NCI-H82 treated with DMSO at 0.1 percent for 48 hours (cell line): ENCODE measurements at regions not wholly inside any gene's neighbourhood (a gene's known extent, or its start where the extent isn't known, plus 50 kb on each side); places are given as distances from the start of the nearest gene placed in this dataset.
"Not testable (repeated sequence)": the region's sequence is repeated elsewhere in the genome, so short reads cannot be mapped to it uniquely, and the experiment has no call there.

Experiments used
- DNase-seq: peaks from one replicate; lab custom pipeline; 2025; ENCODE audit not compliant: unreplicated experiment; lab: John Stamatoyannopoulos, UW

DNA sequence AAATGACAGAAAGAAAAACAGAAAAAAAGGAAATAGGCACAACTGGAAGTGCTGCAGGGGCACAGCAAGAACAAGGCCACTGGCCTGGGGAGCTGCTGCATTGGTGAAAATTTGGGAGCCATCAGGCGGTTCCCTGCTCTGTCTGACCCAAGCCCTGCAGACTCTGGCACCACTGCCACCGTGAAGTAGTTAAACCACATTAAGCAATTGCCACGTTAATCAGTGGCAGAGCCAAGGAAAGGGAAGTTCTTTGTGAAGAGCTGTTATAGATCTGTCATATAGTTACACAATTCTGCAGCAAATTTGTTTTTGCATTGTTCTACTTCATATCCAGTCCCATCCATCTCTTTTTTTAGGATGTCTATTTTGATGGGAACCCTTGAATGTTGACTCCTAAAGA, 915.3 kb downstream of the FSCB start:
- DNase-seq, result no peak

DNA sequence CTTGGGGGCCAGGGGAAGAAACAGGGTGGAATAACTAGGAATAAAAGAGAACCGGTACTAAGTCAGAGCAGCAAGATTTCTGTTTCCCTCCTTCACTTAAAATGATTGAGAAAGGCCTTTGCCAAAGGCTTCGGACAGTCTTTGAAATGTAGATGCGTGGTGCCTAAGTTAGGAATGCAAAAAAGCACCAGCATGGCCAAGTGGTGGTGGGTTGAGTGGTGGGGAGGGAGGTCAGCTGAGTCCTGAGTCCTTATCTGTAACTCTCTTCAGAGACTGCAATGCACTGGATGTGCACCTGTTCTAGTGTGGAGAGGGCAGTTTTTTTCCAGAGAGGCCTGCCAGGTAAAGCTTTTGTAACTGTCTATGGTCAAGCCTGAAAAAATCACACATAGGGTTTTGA, 919.9 kb downstream of the FSCB start:
- DNase-seq, result no peak

DNA sequence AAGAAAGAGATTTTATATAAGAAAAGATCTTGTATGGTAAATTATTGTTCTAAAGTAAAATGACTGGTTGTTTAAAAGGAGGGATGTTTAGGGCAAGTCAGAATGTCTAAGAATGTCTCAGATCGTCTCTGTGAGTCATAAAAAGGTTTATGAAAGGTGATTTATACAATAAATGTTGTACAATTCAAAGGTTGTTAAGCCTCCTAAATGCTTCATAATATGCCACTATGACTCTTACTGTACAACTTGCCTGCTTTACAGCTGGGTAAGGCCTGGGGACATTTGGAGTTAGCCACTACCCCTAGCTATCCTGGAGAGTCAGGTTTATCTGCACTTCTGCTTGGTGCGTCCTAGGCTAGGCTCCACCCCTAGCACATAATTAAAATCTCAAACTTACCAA, 927.4 kb downstream of the FSCB start:
- no peak for DNase-seq

DNA sequence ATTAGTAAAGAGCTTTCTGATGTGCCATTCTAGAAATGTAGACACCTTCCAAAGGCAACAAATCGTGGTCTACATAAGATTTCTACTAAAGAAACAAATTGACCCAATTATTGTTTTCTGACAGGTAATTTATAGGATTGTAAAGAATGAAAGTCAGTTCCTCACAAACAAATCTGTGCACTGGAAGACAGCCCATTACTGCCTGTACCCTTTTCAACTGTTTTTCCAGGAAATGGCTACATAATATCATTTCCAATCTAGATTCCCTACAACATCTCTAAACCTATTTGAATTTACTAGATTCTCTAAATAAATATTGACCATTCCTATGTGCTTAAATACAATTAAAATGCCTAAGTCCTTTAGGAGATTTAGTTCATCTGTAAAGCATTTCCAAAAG, 939.1 kb downstream of the FSCB start:
- no peak for DNase-seq

DNA sequence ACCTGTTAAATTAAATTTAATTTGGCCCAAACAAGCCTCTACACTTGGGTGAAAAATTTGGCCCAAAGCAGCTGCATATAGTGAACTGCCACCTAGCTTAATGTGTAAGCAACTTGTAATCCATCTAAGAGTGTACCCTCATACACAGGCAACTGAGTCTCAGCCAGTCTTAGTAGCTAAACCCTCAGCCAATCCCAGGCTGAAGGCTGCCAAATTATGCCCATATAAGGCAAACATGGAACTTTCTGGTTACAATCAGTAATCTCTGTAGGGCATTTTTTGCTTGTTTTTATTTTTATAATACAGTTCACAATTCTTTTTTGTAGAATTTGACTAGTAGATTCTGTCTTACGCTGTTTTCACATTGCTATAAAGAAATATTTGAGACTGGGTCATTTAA, 958.7 kb downstream of the FSCB start:
- no peak for DNase-seq

DNA sequence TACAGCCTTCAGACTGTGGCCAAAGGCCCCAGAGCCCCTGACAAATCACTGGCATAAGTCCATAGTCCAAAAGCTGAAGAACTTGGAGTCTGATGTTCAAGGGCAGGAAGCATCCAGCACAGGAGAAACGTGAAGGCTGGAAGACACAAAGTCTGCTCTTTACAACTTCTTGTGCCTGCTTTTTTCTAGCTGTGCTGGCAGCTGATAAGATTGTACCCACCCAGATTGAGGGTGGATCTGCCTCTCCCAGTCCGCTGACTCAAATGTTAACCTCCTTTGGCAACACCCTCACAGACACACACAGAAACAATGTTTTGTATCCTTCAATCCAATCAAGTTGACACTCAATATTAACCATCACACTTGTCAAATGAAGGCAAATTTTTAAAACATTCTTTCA, 959.5 kb downstream of the FSCB start:
- not testable (repeated sequence) for DNase-seq

DNA sequence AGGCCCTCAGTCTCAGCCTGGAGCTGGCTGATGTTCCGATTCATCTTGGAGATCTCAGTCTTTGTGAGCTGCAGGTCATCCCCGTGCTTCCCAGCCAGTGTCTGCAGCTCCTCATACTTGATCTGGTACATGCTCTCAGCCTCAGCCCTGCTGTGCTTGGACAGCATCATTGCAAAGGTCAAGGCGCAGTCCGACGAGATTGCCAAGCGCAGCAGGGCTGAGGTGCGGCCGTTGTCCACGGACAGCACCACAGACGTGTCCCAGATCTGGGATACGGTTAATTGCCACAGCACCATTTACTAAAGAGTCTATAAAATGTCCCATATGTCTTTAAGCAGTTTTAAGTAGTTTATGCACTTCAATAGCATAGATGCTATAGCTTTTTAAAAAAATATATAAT, 965.7 kb downstream of the FSCB start:
- no peak for DNase-seq

DNA sequence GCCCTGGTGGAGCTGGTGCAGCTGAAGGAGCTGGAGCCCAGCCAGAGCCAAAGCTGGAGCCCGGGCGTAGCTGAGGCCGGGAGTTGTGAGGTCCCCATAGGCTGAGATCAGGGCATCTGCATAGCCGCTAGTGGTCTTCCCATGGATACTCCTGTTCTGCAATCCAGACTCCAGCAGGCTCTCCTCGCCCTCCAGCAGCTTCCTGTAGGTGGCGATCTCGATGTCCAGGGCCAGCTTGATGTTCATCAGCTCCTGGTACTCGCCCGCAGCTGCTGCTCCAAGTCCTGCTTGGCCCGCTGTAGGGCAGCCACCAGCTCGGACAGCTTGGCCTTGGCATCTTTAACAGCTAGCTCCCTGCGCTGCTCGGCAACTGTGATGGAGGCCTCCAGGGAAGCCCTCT, 966.1 kb downstream of the FSCB start:
- no peak for DNase-seq

DNA sequence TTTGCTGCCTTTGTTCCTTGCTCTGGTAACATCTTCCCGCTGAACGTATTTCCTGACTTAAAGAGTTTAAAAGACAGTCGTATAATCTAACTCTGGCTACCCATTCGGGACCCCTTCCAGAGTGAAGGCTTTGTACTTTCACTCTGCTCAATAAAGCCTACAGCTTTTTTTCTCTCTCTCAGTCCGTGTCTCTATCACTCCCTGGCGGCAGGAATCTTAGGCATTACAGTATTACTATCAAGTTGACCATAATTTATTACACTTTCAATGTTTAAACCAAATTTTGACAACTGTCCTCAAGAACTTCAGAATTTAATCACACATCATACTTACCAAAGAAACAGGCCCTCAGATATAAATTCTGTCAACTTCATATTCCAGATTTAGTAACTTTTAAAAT, 967.9 kb downstream of the FSCB start:
- DNase-seq, result no peak

DNA sequence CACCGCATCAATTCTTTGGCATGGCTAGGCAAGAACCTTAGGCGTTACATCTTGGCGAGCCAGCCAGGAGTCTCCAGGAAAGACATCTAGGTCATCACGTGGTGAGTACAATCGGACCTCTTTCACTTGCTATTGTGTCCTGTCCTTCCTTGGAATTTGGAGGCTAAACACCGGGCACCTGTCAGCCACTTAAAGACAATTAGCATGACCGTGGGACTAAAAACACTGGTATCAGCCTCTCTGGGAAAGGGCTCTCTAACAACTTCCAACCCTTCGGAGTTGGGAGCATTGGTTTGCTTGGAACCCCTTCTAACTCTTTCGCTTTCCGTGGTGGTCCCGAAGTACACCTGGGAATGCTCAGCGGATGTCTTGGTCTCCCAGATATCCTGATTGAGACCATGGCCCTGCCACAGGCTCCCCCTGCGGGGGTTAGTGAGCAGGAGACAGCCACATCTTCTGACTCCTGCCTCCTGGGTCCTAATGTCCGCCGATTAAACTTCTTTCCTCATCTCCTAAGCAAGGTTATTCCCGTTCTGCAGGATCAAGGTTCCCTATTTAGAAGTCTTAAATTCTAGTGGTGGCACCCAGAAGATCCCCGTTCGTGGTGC, 971.7 kb downstream of the FSCB start:
- DNase-seq, result no peak

DNA sequence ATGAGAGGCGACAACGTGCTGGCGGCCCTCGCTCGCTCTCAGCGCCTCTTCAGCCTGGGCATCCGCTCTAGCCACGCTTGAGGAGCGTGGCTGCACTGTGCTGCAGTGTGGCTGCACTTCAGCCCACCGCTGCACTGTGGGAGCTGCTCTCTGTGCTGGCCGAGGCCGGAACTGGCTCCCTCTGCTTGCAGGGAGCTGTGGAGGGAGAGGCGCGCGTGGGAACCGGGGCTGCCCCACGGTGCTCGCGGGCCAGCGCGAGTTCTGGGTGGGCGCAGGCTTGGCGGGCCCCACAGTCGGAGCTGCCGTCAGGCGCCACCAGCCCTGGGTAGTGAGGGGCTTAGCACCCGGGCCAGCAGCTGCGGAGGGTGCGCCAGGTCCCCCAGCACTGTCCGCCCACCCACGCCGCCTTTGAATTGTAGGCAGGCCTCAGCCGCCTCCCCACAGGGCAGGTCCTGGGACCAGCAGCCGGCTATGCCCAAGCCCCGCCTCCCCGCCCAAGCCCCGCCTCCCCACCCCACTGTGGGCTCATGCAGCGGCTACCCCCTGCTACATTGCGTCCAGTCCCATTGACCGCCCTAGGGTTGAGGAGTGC, 974.2 kb downstream of the FSCB start:
- DNase-seq, result no peak

DNA sequence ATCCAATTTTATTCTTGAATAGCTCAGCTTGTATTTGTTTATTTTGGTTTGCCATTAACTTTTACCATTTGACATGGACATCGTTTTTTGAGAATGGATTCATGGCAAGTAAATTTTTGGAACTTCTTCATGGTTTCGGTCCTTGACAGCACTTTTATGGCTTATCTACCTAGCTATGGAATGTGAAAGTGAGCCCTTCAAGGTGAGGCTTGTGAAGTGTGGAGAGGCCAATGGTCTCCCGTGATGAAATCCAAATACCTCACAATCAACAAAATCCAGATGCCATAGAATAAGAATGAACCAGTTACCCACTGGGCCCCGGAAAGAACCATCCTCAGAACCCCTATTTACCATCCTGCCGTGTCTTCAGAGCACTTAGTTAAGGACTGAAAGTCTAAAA, 978.8 kb downstream of the FSCB start:
- no peak for DNase-seq

DNA sequence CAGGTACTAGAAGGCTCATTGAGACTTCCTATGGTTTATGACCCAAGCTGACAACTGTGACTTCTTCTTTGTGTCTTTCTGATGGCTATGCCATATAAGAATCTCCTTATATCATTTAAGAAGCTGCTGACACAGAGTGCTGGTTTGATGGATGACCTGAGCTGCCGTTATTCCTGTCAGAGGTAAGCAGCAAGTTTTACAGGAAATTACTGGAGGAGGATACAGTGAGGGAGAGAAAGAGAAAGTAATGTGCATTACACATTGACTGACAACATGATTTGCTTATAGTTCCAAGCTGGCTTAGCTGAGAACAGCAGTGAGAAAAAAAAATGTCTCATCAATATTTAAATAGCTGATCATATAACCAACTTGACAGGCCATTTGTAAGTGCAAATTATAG, 981.4 kb downstream of the FSCB start:
- DNase-seq, result no peak

DNA sequence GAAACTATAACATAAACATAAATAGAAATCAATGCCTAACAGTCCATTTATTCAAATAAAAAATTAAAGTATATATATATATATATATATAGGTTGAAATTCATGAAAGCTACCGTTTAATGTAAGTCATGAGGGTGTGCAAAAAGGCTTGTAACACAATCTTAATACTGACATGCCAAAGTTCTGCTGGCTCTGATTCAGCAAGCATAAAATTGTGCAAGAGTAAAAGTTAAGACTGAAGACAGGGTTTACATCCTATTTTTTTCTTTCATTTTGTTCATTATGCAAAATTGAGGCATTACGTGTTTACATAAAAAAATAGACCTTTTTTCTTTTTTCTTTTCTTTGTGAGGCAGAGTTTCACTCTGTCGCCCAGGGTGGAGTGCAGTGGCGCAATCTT, 984.2 kb downstream of the FSCB start:
- no peak for DNase-seq

DNA sequence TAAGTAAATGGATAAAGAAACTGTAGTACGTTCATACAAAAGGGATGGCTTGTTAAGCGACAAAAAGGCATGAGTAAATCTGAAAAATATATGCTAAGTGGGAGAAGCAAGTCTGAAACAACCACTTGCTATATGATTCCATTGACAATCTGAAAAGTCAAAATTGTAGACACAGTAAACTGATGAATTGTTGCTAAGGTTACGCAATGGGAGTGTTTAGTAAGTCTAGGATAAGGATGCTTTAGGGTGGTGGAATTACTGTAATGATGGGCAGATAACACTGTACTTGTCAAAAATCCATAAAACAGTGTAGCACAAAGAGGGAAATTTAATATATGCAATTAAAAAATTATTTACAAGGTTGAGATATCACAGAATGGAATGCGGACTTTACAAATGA, 984.9 kb downstream of the FSCB start:
- no peak for DNase-seq

DNA sequence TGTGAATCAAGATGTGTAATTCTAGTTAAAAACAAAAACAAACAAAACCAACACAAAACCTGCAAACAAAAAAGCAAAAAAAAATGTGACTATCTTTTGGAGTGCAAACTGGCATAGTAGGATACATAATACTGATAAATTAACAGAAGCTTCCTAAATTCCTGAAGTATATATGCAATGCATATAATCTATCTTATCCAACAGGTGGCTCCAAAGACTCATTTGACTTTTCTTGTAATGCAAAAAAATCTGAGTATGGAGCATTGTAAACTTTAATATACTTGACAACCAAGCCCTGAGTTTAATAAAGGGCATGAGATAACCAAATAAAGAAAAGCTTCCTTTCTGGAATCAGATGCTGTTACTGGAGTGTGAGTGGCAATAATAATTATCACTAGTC, 1003.6 kb downstream of the FSCB start:
- no peak for DNase-seq

DNA sequence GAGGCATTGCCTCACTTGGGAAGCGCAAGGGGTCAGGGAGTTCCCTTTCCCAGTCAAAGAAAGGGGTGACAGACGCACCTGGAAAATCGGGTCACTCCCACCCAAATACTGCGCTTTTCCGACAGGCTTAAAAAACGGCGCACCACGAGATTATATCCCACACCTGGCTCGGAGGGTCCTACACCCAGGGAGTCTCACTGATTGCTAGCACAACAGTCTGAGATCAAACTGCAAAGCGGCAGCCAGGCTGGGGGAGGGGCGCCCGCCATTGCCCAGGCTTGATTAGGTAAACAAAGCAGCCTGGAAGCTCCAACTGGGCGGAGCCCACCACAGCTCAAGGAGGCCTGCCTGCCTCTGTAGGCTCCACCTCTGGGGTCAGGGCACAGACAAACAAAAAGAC, 1014.7 kb downstream of the FSCB start:
- not testable (repeated sequence) for DNase-seq

DNA sequence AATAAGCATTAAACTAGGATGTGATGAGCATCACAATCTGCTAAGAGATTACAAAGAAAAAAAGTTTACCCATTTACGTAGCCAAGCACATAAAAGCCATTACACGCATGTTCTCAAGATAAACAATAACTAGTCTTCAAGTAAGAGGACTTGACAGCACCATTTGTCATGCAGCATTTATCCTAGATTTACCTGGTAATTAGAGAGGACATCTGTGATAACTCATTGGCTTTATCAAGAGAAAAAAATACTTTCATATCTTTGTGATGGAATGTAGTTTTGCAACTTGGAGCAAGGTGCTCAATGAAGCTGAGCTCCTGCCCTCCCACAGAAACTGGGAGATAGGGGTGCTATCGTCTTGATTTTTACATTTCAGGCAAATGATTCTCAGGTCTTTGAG, 1023.7 kb downstream of the FSCB start:
- no peak for DNase-seq

DNA sequence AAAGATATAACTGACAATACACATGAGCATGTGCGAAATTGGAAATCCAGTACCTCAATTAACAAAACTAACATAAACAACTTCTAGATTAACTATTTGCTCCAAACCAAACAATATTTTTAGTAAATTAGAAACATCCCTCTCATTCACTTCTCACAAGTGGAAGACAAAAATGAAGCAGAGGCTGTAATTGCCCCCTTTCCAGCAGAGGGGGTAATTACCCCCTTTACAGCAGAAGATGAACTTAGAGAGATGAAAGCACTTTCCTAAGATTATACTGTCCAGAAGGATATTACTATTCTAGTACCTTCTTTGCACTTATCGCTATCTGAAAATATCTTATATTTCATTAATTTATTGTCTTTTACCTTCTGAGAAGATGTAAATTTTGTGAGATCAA, 1025.2 kb downstream of the FSCB start:
- DNase-seq, result no peak

DNA sequence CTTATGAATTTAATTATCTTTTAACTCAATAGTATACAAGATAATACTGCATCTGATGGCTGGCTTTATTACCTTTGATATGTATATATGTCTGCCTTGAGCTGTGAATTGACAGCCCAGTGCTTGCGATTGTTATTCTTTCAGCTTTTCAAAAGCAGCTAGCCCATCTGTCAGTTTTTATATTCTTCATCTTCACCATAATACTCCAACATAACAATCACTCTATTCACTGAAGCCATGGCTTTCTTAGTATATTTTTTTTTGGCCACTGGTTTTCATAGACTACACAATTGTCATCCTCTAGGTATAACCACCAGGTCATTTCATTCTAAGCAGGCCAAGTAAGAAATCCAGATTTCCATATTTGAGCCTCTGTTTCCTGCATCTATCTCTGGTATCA, 1026.1 kb downstream of the FSCB start:
- DNase-seq, result no peak

DNA sequence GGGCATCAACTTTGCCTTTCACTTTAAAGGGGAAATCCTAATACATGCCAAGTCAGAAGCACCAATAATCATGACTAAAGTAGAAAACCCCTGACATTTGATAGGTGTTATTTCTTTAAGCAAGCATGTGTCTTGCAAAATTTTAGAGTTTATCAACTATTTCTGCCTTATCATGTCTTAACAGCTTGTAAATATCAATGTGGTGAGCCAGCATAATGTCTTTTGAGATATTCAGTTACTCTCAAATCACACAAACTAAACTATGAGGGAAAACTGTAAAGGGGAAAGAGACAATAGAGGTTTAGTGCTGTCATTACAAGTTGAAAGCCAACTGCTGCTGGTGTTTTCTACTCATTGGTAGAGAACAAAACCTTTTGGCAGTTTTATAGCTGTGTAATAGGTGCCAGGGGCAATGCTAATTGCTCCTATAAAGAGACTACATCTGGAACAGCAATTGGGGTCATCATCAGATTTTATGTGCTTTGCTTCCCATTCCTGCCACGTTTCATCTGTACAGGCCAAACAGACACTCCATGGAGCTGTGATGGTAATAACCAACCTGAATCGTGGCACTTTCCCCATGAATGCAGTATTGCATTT, 1027.4 kb downstream of the FSCB start:
- DNase-seq, result no peak

DNA sequence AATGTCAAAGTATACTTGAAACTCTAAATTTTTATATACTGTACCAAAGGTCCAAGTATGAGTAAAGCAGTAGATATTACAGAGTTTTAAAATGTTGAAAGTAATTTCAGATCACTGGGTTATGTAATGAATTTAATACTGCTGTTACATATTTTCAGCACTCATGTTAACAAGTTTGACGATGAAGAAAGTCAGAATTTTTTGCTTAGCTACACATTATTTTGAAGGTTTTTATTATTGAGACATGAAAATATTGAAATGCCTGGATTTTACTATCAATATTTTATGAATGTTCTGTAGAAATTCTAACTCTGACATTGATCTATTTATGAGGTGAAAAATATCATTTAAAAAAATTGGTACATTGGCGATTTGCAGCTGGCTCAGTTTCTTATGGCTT, 1030.3 kb downstream of the FSCB start:
- no peak for DNase-seq

DNA sequence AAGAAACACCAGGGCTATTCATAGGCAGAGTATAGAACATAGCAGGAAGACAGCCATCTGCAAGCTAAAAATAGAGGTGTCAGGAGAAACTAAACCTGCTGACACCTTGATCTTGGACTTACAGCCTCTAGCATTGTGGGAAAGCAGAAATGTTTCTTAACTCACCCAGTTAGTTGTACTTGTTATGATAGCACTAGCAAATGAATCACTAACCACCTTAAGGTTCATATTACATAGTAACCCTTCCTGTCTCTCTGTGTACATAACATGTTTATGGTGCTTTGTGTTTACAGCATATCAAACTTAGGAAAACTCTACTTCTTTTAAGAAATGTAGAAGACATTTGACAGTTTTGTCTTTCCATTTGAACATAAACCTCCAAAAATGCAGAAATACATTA, 1031.3 kb downstream of the FSCB start:
- DNase-seq, result no peak
